Prostate gland (tissue), 2 donors: ENCODE measurements at regions not wholly inside any gene's neighbourhood (a gene's known extent, or its start where the extent isn't known, plus 50 kb on each side); places are given as distances from the start of the nearest gene placed in this dataset.

Experiments
- CTCF ChIP-seq, 4 experiments: fragments of 200-600 bp in 2 of 4; fragments of 450-650 bp in 2 of 4; sonication (generic) in 2 of 4; IDR thresholded peaks; 1 replicate in 3 of 4; 2 replicates in 1 of 4; pipeline ENCODE4 v1.5.1; 2016 to 2019; ENCODE audit warnings: antibody characterized with exemption in 4 of 4, mild to moderate bottlenecking in 2 of 4, moderate library complexity in 2 of 4
- POLR2A ChIP-seq: fragments of 450-650 bp; IDR thresholded peaks from one replicate; pipeline ENCODE4 v1.6.1; 2016; ENCODE audit warnings: antibody characterized with exemption, mild to moderate bottlenecking
- POLR2AphosphoS5 ChIP-seq: sonication (generic); formaldehyde crosslinking; IDR thresholded peaks from one replicate; pipeline ENCODE4 v1.6.1; 2017; ENCODE audit warnings: antibody characterized with exemption

GRCh38 chr1:2890221-2890850 is 88.8 kb upstream of the TTC34 start:
- TF ChIP-seq CTCF (IDR thresholded peaks at IDR 0.05) (no peak), POLR2A (no peak), POLR2AphosphoS5 (no peak)
